ENCODE measurements at regions not wholly inside any gene's neighbourhood (a gene's known extent, or its start where the extent isn't known, plus 50 kb on each side); places are given as distances from the start of the nearest gene placed in this dataset.

GRCh38 chr6:78379982-78380381 lies 487.4 kb upstream of the IRAK1BP1 start:
- TF ChIP-seq CTCF (IDR thresholded peaks at IDR 0.05) (no peak), POLR2A (IDR thresholded peaks at IDR 0.05) (no peak)
